SK-N-MC (cell line): ENCODE measurements at regions not wholly inside any gene's neighbourhood (a gene's known extent, or its start where the extent isn't known, plus 50 kb on each side); places are given as distances from the start of the nearest gene placed in this dataset.

Experiments
- EZH2 ChIP-seq: fragments of 200-600 bp; sonication (generic); IDR thresholded peaks from one replicate; pipeline ENCODE4 v1.6.1; 2017; ENCODE audit warnings: antibody characterized with exemption
- POLR2AphosphoS5 ChIP-seq: IDR thresholded peaks from 2 replicates; pipeline ENCODE4 v1.6.1; 2012; ENCODE audit warnings: mild to moderate bottlenecking, low read depth, low read length, borderline replicate concordance

DNA sequence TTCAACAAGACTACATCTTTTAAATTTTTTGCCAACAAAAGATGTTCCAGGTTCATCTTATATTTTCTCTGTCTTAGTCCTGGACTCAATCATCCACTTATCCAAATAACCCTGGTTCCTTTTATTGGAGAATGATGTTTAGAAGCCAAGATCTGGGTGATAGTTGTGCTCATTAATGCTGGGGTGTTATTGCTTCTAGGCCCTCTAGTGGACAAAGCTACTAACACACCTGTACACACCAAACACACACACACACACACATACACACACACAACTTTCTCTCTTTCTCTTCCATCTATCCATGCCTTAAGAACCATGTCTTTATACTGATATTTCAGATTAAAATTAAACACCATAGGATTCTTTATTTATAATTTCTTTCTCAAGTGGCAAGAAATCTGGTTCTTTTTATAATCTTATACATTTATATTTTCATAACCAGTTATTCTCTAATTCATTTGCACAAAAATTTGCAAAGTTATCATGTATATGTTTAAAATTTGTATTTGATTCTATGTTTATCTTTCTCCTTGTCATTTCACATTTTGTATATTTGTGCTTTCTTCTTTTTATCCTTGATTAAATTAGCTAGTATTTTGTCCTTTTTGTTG, 179.1 kb upstream of the SMIM23 start:
- no peak for TF ChIP-seq POLR2AphosphoS5
- no peak for TF ChIP-seq EZH2
